ENCODE measurements at regions not wholly inside any gene's neighbourhood (a gene's known extent, or its start where the extent isn't known, plus 50 kb on each side); places are given as distances from the start of the nearest gene placed in this dataset.

DNA sequence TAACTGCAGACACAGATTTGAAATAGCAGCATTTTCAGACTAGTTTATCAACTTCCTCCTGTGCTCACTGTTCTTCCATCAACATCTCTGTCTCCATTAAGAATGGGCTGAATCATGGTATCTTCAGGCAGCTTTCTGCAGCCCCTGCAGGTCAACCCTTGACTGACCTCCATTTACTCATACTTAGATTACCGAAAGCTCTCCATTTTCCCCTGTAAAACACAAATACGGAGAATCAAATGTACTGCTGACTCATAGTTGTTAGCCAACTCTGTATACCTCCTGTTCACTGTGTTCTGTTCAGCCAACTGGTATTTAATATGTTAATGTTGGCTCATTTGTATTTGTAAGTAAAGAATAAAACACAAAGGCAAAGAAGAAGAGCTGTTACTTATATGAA lies 364.0 kb downstream of the CASP12 start:
- no peak for DNase-seq (ENCODE audit: extremely low read depth in 1 of 2, low read depth in 1 of 2)

DNA sequence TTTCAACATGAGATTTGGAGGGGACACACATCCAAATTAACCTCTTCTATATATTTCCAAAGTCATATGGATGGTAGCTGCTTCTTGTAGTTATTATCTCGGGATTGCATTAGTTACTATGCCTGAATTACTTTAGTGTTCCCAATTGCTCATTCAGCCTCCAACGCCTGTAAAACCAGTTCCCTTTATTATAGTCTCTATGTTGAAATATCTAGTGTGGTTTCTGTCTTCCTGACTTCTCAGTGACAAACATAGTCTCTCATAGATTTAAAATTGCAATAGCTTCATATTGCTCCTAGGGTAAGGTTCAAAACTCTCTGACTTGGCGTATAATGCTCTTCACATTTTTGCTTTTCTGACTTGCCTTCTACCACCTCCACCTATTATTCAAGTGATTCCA lies 366.4 kb downstream of the CASP12 start:
- no peak for DNase-seq (ENCODE audit: extremely low read depth in 1 of 2, low read depth in 1 of 2)

DNA sequence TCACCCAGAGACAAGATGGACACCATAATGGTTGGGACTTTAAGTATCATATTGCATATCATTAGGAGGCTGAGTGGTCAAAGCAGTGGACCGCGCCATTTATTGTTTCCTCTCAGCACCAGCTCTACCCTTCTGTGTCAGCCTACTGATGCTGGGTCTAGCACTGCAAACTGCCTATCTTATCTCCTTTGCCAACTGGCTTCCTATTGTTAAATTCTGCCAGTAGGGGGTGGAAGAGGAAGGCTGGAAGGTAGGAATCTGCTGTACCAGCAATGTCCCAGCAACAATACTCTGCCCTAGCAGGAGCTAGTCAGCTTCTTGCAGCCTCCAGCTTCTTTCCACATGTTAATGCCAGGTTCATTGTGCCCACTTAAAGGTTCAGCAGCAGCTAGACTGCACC lies 367.1 kb upstream of the PDGFD start:
- DNase-seq (ENCODE audit: extremely low read depth in 1 of 2, low read depth in 1 of 2) = no peak

DNA sequence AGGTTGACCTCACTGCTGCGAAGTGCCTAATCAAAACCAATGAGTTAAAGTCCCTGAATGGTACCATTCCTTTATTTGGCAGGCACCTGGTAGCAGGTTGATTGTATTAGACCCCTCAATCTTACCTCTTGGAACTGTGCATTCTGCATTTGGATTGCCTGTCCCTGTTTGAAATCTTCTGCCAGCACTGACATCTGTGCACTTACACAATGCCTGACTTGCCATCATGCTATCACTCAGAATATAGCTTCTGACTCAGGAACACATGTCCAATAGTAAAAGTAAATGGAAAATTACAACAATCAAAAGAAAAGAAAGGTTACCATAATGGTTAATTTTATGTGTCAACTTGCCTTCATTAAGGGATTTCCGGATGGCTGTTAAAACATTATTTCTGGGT lies 366.0 kb upstream of the PDGFD start:
- DNase-seq (ENCODE audit: extremely low read depth in 1 of 2, low read depth in 1 of 2) = no peak

DNA sequence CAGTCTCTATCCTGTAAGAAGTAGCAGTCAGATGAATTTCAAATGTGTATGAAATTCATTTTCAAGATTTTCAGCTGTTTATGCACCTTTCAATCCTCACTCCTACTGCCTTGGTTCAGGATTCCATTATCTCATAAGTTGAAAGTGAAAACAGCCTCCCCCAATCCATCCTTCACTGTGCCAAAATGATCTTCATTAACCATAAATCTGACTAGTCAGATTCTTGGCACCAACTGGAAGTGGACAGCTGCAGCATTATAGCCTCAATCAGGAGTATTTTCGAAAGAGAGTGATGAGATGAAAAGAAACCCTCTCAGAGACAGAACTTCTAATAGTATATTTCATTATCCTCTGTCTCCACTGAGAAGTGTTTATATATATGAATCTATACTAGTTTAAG lies 365.3 kb upstream of the PDGFD start:
- no peak for DNase-seq (ENCODE audit: extremely low read depth in 1 of 2, low read depth in 1 of 2)

DNA sequence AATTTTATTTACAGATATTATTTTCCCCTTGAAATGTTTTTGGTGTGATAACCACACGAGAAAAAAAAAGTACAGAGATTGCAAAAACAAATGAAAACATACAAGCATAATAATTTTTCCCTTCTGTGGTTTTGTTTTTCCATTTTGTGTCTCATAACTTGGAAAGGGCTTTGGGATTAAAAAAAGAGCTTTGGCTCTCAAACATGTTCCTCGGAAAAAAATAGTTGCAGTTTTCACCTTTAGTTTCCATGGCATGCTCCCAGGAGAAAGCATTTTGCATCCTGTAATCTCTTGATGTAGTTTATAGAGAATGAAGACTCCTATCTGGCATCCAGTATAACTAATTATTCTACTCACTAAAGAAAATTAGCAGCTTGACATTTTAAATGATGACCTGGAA lies 362.1 kb upstream of the PDGFD start:
- DNase-seq (ENCODE audit: extremely low read depth in 1 of 2, low read depth in 1 of 2) = no peak

DNA sequence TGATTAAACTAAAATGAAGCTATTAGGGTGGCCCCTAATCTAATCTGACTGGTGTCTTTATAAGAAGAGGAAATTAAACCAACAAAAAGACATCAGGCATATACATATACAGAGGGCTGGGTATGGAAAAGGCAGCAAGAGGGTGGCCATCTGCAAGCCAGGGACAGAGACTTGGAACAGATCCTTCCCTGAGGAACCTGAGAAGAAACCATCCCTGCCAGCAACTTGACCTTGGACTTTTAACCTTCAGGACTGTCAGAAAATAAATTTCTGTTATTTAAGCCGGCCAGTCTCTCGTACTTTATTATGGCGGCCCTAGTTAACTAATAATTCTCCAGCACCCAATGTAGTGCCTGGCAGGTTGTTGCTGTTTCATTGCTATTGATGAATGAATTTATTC lies 361.5 kb upstream of the PDGFD start:
- DNase-seq (ENCODE audit: extremely low read depth in 1 of 2, low read depth in 1 of 2) = no peak

DNA sequence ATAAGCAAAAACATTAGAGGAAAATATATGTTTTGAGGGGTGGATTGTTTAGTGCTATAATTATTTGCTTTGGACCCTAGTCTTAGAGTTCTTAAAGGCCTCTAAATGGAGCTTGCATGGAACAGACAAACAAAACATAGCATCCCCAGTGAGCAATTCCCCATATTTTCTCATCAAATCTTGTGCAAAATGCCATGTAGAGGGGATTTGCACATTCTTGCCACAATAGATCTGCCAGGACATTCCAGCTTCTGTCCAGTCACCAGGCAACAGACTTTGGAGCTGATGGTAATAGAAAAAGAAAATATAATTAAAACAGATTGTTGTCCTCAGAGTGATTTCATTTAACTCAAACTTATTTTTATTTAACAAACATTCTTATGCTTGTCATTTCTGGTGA lies 360.3 kb upstream of the PDGFD start:
- DNase-seq (ENCODE audit: extremely low read depth in 1 of 2, low read depth in 1 of 2) = no peak

DNA sequence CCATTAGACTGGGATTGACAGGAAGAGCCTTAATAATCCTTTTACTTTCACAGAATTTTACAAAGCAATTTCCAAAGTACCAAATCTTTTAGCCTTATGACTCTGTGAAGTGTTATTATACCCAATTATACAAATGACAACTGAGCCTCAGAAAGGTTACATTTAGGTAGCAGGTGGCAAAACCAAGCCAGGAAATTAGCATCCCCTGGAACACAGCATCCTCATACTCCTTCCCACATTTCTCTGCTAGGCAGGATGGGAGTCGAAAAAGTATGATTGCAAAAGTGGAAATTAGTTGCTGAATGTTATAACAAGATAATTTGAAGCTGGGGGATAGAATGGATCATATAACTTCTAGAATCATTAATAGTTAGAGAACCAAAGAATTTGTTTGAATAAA lies 359.7 kb upstream of the PDGFD start:
- no peak for DNase-seq (ENCODE audit: extremely low read depth in 1 of 2, low read depth in 1 of 2)

DNA sequence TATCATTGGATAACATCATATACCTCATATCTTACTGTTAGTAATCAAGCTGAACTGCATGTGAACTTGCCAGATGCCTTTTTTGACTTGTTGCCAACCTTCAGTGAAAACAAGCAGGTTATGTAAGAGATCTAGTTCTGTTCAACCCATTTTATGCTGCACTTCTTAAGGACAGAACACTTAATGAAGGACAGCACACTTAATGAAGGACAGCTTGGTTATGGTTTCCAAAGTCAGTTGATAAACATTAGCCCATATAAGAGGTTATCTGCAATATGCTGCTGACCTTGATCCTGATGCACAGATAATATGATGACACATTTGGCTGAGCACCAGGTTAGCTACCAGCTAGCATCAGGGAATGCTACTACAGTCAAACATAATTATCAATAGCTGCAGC lies 358.7 kb upstream of the PDGFD start:
- DNase-seq (ENCODE audit: extremely low read depth in 1 of 2, low read depth in 1 of 2) = no peak

DNA sequence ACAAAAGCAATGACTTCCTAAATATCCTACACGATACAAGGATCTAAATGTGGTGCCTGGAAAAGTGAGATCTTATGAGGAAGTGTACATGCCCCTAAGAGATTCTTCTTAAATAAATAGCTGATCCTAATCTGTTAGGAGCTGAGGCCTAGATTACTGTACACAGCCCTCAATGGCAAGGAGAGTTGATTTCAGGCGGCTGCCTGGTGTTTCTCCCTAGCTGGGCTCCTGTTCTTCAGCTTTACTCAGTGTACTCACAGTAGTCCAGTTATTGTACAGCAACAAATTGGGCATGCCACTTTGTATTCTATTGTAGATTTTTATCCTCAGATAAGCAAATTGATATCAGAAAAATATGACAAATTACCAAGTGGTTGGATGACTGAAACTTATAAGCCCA lies 358.2 kb upstream of the PDGFD start:
- DNase-seq (ENCODE audit: extremely low read depth in 1 of 2, low read depth in 1 of 2) = no peak

DNA sequence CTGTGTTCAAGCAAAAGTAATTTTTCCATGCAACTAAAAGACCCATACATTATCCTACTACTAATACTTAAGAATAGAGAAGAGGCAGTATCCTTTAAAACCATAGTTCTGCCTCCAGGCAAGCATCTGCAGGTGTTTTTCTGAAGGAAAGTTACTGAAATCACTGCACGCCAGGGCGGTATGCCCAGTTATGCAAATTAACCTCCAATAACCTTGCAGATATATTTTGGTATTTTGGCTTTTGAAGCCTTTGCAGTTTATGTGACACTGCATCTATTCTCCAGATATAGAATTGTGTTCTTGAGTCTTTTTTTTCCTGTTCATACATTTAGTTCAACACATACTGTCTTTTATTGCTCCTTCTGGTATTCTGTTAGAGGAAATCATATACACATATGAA lies 346.2 kb upstream of the PDGFD start:
- DNase-seq (ENCODE audit: extremely low read depth in 1 of 2, low read depth in 1 of 2) = no peak

DNA sequence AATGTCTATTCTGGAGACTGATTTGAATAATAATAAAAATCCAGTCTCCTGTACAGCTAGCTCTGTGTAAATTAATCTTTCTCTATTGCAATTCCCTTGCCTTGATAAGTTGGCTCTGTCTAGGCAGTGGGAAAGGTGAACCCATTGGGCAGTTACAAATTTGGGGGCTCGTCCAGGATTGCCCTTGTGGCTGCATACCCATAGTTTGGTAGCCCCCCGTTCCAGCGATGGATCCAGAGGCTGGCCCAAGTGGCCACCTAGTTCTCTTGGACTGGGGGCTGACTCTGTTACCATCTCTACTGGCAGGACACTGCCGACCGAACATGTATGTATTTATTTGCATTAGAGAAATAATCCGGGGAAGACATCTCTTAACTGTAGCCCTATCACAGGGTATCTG lies 326.2 kb upstream of the PDGFD start:
- no peak for DNase-seq (ENCODE audit: extremely low read depth in 1 of 2, low read depth in 1 of 2)

DNA sequence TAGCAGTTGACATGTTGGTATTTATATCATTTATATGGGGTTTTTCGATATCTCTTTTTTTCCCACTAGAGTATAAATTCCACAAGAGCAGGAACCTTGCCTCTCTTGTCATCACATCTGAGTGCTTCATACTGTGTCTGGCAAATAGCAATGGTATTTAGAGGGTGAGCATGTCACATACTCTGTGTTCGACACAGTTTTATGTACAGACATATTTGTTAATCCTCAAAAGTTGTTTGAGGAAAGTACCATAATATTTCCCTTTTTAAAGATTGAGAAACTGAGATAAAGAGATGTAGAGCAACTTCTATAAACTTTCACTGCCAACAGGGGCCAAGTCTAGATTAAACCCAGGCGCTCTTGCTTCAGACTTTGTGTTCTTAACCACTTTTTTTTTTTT lies 324.6 kb upstream of the PDGFD start:
- DNase-seq (ENCODE audit: extremely low read depth in 1 of 2, low read depth in 1 of 2) = no peak

DNA sequence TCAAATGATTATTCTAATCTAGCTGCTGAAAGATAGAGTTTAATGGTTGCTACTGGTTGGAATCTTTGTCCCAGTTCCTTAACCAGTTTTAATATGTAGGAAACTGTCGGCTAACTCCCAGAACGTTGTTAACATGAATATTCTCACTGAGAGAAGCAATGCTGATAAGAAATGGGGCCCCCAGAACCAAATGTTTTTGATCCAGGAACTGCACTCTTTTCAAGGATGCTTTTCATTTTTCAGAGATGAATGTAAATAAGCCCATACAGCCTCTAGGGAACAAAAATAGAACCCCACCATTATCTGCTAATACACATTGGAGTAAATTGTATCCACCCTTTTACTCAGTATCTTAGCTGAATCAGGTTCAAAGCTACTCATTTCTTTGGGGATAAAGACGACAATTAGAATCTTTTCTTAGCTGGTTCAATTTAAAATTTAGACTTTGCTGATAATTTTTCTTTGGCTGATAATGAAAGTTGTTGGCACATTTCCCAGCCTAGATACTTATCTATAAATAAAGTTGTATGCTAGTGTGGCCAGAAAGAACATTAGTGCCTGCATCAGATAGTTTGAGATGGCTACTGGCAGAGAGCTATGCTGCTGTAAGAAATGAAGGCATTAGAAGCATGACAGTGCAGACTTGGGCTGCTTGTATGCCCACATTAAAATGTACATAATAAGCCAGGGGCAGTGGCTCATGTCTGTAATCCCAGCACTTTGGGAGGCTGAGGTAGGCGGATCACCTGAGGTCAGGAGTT lies 323.3 kb upstream of the PDGFD start:
- DNase-seq (ENCODE audit: extremely low read depth in 1 of 2, low read depth in 1 of 2) = no peak

DNA sequence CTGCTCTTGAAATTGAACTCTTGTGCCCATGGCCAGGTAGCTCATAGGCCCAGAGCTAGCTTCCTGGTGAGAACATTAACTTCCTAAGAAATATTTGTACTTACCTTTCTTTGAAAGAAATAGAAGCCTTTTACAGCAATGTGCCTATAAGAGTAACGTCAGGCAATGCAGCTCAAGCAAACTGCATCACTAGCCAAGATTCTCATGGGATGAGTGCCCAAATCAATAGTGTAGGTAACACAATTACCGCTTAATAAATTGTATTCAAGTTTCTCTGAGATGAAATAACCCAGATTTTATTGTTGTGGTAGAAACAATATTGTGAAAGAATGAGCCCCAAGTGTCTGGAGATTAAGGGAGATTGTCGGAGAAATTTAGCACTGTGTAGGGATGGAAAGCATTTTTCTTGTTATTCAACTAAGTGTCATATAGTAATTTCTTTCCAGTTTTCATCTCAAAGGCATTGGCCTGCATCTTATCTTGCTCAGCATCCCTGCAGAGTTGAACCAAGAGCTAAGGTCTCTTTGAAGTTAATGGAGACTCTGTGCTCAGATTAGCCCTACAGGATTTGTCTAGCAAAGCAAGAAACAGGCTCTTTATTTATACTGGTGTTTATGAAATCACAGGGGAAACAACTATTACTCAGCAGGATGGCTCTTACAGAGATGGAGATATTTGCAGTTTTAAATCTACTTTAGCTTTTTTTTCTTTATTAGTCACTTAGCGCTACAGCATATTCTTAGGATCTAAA lies 321.0 kb upstream of the PDGFD start:
- no peak for DNase-seq (ENCODE audit: extremely low read depth in 1 of 2, low read depth in 1 of 2)

DNA sequence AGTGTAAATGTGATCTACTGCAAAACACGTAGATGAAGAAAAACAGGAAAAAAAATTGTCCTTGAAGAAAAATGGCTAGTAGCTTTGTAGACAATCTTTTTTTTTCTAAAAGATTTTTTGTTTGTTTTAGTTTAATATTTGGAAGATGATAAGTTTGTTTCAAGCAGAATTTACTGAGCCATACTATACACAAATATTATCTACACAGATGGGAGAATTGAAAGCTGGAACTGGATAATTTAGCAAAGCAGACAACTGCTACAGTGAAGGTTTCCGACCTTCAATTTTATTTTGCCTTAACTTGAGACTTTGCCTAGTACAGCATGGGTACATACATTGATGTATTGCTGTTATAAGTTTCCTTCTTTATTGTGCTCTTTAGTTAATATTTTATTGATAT lies 313.0 kb upstream of the PDGFD start:
- DNase-seq (ENCODE audit: extremely low read depth in 1 of 2, low read depth in 1 of 2) = no peak

DNA sequence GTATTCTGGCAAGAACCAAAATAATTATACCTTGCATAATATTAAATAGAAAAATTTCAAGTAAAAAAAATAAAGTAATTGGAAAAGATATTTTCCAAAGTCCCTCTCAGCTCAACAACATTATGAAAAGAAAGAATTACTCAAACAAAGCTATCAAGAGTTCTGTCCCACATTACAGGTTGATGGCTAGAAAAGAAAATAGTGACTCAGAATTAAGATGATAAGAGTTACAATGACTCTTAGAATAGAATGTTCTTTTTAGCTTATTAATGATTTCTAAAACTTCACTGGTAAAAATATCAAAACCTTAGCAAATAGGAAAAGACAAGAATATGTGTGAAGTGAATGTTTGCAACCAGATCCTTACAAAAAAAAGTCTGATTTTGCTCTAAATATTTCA lies 312.5 kb upstream of the PDGFD start:
- no peak for DNase-seq (ENCODE audit: extremely low read depth in 1 of 2, low read depth in 1 of 2)

DNA sequence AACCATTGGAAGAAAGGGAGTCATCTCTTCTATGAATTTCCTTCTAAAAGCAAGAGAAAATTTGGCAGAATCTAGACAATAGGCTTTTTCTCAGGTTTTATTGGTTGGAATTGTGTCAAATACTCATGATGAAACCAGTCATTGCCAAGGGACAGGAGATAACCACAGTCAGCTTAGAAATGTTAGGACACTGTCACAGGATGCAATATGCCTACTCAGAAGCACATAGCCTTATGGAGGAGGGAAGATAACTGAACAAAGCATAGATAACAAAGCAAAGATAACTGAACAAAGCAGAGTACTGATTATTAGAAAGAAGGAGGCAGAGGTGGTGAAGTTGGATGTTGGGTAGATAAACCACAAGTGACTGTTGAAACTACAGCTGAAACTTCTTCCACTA lies 303.5 kb upstream of the PDGFD start:
- no peak for DNase-seq (ENCODE audit: extremely low read depth in 1 of 2, low read depth in 1 of 2)

DNA sequence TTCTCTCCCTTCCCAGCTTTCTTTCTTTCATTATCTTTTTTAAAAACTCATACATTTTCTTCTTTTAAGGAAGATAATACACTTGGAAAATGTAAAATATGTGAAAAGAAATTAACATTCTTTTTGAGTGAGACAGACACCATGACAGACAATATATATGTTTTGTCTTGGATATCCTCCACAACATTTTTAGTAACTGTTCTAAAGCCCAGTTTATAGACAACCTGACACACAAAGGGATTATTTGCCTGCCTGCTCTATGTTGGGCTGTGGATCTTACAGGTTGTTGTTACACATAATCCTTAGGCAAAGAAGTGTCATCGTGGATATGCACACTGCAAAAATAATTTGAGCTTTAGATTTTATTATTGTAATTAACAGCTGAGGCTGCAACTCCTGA lies 301.4 kb upstream of the PDGFD start:
- no peak for DNase-seq (ENCODE audit: extremely low read depth in 1 of 2, low read depth in 1 of 2)

DNA sequence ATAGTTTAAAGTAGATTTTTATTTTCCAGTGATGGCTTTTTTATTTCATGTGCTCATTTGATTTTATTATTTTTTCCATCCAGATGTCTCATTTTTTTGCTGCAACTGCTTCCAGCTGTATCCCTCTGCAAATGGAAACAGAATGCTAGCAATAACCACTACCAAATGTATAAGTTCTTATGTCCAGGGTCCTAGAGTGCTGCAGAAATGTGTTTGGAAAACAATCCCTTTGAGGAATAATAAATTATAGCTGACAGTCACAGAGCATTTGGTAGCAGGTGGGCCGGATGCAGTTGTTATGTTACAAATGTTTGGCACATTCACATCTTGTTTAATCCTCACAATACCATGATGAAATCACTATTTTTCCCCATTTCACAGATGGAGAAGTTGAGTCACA lies 300.7 kb upstream of the PDGFD start:
- DNase-seq (ENCODE audit: extremely low read depth in 1 of 2, low read depth in 1 of 2) = no peak

DNA sequence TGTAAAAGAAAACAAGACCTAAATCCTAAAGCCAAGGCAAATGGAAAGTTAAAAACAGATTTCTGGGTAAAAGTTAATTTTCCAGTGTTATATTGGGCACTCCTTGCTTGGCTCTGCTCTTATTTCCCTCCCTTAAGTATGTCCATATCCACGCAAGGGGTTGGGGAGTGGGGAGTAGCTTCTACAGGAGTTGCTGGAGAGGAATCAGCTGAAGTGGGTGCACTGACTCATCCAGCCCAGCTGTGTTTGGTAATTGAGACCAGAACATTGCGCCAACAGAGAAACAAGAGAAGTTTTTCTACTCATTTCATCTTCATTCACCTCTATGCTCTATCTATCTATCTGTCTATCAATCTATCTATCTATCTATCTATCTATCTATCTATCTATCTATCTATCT lies 298.4 kb upstream of the PDGFD start:
- DNase-seq (ENCODE audit: extremely low read depth in 1 of 2, low read depth in 1 of 2) = no peak
